MM.1S (cell line): ENCODE measurements at regions not wholly inside any gene's neighbourhood (a gene's known extent, or its start where the extent isn't known, plus 50 kb on each side); places are given as distances from the start of the nearest gene placed in this dataset.

ENCODE experiments used
- DNase-seq: peaks from one replicate; pipeline ENCODE4 v3.0.0-alpha.2; 2015
- H2AFZ ChIP-seq: fragments of 300-600 bp; sonication (generic); 2 replicates; pipeline ENCODE4 v1.6.0; 2016; ENCODE audit warnings: antibody characterized with exemption, low read length
- H3F3A ChIP-seq: fragments of 300-600 bp; sonication (generic); 2 replicates; pipeline ENCODE4 v1.6.1; 2016; ENCODE audit warnings: mild to moderate bottlenecking, antibody characterized with exemption, low read length, moderate library complexity, mixed read lengths; ENCODE audit not compliant: insufficient read depth
- H3K27ac ChIP-seq: fragments of 300-600 bp; sonication (generic); 2 replicates; pipeline ENCODE4 v1.5.1; 2016; ENCODE audit warnings: mild to moderate bottlenecking, low read length
- H3K27me3 ChIP-seq: fragments of 300-600 bp; sonication (generic); replicated peaks from 2 replicates; pipeline ENCODE4 v1.6.0; 2016; ENCODE audit warnings: low read length; ENCODE audit not compliant: insufficient read depth
- H3K36me3 ChIP-seq: fragments of 300-600 bp; sonication (generic); replicated peaks from 2 replicates; pipeline ENCODE4 v1.6.1; 2016; ENCODE audit warnings: mild to moderate bottlenecking, low read length, mixed read lengths; ENCODE audit not compliant: insufficient read depth
- H3K4me1 ChIP-seq: fragments of 300-600 bp; sonication (generic); 2 replicates; pipeline ENCODE4 v1.6.1; 2016; ENCODE audit warnings: low read length, mixed read lengths
- H3K4me2 ChIP-seq: fragments of 300-600 bp; sonication (generic); 2 replicates; pipeline ENCODE4 v1.6.0; 2016; ENCODE audit warnings: low read depth, low read length
- H3K4me3 ChIP-seq: fragments of 300-600 bp; sonication (generic); 2 replicates; pipeline ENCODE4 v1.5.1; 2016; ENCODE audit warnings: low read length, mixed read lengths
- H3K79me2 ChIP-seq: fragments of 300-600 bp; sonication (generic); 2 replicates; pipeline ENCODE4 v1.6.1; 2016; ENCODE audit warnings: mixed run types, low read length, mixed read lengths
- H3K9ac ChIP-seq: fragments of 300-600 bp; sonication (generic); 2 replicates; pipeline ENCODE4 v1.6.1; 2016; ENCODE audit warnings: low read length, mixed read lengths
- H3K9me2 ChIP-seq: fragments of 300-600 bp; sonication (generic); replicated peaks from 2 replicates; pipeline ENCODE4 v1.6.1; 2016; ENCODE audit warnings: mild to moderate bottlenecking, low read length, mixed read lengths; ENCODE audit not compliant: insufficient read depth
- H3K9me3 ChIP-seq: fragments of 300-600 bp; sonication (generic); replicated peaks from 2 replicates; pipeline ENCODE4 v1.6.1; 2016; ENCODE audit warnings: mild to moderate bottlenecking, low read length, mixed read lengths; ENCODE audit not compliant: insufficient read depth
- H4K20me1 ChIP-seq: fragments of 300-600 bp; sonication (generic); 2 replicates; pipeline ENCODE4 v1.6.1; 2016; ENCODE audit warnings: mild to moderate bottlenecking, low read length, moderate library complexity, mixed read lengths; ENCODE audit not compliant: insufficient read depth
- EZH2 ChIP-seq: fragments of 300-600 bp; sonication (generic); optimal IDR thresholded peaks from 2 replicates; pipeline ENCODE3; 2017; ENCODE audit warnings: low read depth, mild to moderate bottlenecking, antibody characterized with exemption, low read length, mixed read lengths
- EZH2phosphoT487 ChIP-seq: fragments of 300-600 bp; sonication (generic); IDR thresholded peaks from 2 replicates; pipeline ENCODE4 v1.6.1; 2018; ENCODE audit warnings: antibody characterized with exemption, low read length
- TF ChIP-seq, protein P1 (sequence below): fragments of 300-600 bp; sonication (generic); IDR thresholded peaks from 2 replicates; pipeline ENCODE4 v1.5.1; 2016; ENCODE audit warnings: antibody characterized with exemption, low read length, mixed read lengths

DNA sequence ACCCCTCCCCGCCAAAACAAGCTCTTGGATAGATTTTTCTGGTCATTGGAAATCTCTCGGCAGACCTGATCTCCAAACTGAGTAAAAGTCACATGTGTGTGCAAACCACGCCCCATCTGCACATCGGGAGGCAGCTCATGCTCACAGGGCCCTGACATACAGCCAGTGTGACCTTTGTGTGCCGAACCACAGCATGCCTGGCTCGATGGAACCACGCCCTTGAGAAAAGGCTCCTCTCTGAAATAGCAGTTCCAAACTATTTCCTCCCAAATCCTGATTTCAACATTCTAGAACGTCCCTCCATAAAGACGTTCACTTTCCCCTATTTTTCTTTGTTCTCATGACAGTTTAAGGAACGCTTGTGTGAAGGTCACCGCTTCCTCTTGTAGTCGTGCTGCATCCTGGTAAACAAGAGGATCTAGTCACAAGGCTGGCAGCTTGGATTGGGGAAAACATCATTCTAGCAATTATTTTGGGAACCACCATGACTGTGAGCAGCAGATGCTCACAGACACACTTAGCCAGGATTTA is 59.3 kb upstream of the MAP4K4 start:
- Histone ChIP-seq H4K20me1 (no peaks in the 10 kb centered on the region), H3K9me3 (no peaks in the 10 kb centered on the region), H2AFZ (peak overlapping the region; percentile 15; the same call in 1 of the 2 replicates), H3K9ac (no peak overlapping the region), H3K4me3 (no peak overlapping the region), H3K36me3 (no peaks in the 10 kb centered on the region), H3K79me2 (no peaks in the 10 kb centered on the region), H3K27me3 (no peaks in the 10 kb centered on the region), H3K27ac (no peak overlapping the region), H3K9me2 (no peaks in the 10 kb centered on the region), H3K4me2 (no peak overlapping the region), H3K4me1 (no peaks in the 10 kb centered on the region), H3F3A (no peaks in the 10 kb centered on the region)
- TF ChIP-seq EZH2 (no peak), EZH2phosphoT487 (no peak)
- TF ChIP-seq, protein P1, sequence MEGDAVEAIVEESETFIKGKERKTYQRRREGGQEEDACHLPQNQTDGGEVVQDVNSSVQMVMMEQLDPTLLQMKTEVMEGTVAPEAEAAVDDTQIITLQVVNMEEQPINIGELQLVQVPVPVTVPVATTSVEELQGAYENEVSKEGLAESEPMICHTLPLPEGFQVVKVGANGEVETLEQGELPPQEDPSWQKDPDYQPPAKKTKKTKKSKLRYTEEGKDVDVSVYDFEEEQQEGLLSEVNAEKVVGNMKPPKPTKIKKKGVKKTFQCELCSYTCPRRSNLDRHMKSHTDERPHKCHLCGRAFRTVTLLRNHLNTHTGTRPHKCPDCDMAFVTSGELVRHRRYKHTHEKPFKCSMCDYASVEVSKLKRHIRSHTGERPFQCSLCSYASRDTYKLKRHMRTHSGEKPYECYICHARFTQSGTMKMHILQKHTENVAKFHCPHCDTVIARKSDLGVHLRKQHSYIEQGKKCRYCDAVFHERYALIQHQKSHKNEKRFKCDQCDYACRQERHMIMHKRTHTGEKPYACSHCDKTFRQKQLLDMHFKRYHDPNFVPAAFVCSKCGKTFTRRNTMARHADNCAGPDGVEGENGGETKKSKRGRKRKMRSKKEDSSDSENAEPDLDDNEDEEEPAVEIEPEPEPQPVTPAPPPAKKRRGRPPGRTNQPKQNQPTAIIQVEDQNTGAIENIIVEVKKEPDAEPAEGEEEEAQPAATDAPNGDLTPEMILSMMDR: no peak
- no peak for DNase-seq

DNA sequence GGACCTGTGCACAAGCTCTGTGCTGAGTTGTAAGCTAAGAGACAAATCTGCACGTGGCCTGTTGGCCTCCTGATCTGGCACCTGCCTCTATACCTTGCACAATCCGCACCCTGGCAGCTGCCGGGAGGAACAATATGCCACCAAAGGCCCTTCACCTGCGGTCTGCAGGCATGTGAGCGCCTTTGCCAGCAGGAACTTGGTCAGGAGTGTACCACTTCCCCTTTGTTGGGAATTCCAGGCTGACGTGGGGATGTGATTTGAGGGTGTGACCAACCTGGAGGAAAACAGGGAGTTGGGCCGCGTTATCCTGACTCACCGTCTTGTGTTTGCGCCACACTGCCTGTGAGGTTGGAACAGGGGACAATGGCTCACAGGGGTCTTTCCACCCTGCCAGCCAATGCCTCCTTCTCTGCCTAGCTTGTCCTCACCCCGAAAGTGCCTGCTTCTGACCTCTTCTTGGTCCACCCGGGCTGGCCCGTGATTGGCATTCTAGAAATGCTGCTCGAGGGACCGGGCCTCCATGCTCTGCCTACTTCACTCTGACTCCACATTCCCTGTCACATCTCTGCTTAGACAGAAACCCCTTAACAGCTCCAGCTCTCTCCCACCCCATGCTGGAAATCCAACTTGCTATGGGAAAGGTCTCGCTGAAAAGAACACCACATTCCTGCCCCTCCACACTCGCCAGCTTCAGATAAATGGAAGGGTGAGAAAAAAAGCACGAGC is 67.1 kb upstream of the MAP4K4 start:
- H3K79me2 ChIP-seq: no peaks in the 10 kb centered on the region
- TF ChIP-seq, protein P1: no peak
- TF ChIP-seq EZH2 (no peak), EZH2phosphoT487 (no peak)
- no peaks in the 10 kb centered on the region for H3F3A ChIP-seq
- H3K4me2 ChIP-seq: no peak overlapping the region
- no peak overlapping the region for H3K4me3 ChIP-seq
- no peaks in the 10 kb centered on the region for H3K4me1 ChIP-seq
- no peaks in the 10 kb centered on the region for H3K36me3 ChIP-seq
- no peaks in the 10 kb centered on the region for H4K20me1 ChIP-seq
- no peak overlapping the region for H3K9ac ChIP-seq
- no peak overlapping the region for H2AFZ ChIP-seq
- H3K27ac ChIP-seq: no peak overlapping the region
- no peaks in the 10 kb centered on the region for H3K9me3 ChIP-seq
- DNase-seq: no peak
- H3K9me2 ChIP-seq: no peaks in the 10 kb centered on the region
- H3K27me3 ChIP-seq: no peaks in the 10 kb centered on the region

DNA sequence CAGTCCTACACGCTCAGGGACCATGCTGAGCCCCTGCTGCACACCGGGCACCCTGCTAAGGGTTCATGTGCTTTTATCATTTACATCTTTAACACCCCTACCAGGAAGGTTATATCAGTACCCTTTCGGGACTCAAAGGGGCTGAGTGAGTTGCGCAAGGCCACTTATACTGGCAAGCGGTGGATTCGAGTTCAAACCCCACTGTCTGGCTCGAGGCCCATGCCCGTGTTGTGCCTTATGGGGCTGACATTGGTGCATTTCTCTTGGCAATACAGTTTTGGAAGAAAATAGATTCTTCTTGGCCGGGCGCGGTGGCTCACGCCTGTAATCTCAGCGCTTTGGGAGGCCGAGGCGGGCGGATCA is 69.5 kb upstream of the MAP4K4 start:
- Histone ChIP-seq H4K20me1 (no peaks in the 10 kb centered on the region), H3K9ac (no peak overlapping the region), H3K79me2 (no peaks in the 10 kb centered on the region), H3K9me3 (no peaks in the 10 kb centered on the region), H3K36me3 (no peaks in the 10 kb centered on the region), H3F3A (no peaks in the 10 kb centered on the region), H3K27ac (no peak overlapping the region), H3K4me3 (no peak overlapping the region), H2AFZ (no peak overlapping the region), H3K9me2 (no peaks in the 10 kb centered on the region), H3K4me2 (no peak overlapping the region), H3K27me3 (no peaks in the 10 kb centered on the region), H3K4me1 (no peaks in the 10 kb centered on the region)
- DNase-seq: no peak
- TF ChIP-seq EZH2 (no peak), EZH2phosphoT487 (no peak)
- TF ChIP-seq, protein P1: no peak
